DMS79 treated with DMSO at 0.1 percent for 48 hours (cell line): ENCODE measurements at regions not wholly inside any gene's neighbourhood (a gene's known extent, or its start where the extent isn't known, plus 50 kb on each side); places are given as distances from the start of the nearest gene placed in this dataset.

Source experiments
- DNase-seq: peaks from one replicate; lab custom pipeline; 2025; lab: John Stamatoyannopoulos, UW

DNA sequence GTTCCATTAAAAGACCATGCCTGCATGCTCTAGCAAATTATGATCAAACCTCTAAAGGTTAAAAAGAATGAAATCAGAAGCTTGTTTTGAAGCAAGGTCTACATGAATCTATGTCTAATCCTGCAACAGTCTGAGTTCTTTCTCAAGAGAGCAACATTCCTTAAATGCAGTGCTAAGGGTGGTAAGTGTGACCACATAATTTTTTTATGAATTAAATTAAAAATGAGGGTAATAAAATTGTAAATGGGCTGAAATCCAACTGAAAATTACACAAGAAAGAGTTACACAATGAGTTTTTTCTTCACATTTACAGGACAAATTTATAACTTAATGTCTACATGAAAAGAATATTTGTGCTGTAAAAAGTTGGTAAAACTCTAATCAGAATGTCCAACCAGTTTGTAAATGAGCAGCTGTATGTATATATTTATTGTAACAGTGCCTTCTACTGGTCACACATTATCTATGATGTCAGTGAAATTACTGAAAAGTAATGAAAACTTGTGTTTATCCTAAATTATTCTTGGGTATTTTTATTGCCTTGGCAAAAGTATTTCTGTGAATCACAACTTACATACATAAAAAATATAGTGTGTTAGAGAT lies 336.3 kb upstream of the PITX2 start:
- DNase-seq: no peak

GRCh38 chr4:110961066-110961465 lies 338.2 kb upstream of the PITX2 start:
- no peak for DNase-seq

DNA sequence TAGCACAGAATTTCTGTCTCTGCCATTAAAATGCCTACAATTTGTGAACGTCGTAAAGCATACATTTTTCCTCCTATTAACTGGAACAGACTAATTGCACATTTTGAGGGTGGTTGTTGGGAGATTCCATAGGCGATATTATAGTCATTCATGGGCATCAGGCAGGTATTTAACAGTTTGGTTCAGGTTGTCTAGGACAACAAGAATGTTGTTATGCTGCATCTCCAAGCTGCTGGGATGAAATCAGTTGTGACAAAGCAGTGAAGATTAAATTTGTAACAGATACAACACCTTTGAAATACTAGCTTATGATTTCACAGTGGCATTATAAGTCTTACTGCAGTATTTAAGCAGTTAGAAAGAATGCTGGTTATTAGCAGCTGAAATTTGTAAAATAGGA lies 339.7 kb upstream of the PITX2 start:
- DNase-seq: no peak

- no peak for DNase-seq
Measured at GRCh38 chr4:110963662-110964280, 340.9 kb upstream of the PITX2 start.

DNA sequence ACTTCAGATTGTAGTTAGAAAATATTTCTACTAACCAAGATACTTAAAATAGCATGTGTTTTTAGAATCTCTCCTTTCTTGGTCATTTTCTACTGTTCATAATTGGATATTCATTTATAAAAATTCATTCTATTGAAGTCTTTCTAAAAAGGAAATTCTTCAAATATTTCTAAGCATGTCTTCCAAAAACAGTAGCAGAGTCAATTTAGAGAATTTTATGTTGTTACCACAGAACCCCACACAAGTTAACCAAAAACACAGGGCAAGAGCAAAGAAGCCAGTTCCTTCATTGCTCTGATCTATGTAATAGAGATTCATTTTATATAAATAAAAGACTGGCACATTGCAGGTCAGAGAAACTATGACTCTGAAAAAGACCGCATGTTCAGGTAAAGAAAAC lies 345.1 kb upstream of the PITX2 start:
- DNase-seq: no peak

DNA sequence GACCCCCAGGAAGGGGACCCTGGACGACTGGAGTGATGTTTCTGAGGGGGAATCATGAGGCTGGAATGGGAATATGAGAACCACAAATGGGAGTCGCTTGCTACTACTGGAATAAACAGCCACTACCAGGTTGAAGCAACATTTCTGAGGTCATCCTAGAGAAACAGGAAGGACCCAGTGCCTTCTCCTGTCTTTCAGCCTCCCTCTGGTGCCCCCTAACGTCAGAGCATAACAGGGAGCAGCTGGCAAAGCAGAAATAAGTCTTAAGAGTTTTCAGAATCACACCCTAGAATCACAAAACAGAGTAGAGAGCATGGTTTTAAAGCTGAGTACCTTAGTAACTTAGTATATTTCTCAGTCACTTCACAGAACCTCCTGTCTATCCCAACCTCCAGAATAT lies 347.8 kb upstream of the PITX2 start:
- DNase-seq: no peak

GRCh38 chr4:110975338-110975737 lies 352.5 kb upstream of the PITX2 start:
- DNase-seq: no peak

DNA sequence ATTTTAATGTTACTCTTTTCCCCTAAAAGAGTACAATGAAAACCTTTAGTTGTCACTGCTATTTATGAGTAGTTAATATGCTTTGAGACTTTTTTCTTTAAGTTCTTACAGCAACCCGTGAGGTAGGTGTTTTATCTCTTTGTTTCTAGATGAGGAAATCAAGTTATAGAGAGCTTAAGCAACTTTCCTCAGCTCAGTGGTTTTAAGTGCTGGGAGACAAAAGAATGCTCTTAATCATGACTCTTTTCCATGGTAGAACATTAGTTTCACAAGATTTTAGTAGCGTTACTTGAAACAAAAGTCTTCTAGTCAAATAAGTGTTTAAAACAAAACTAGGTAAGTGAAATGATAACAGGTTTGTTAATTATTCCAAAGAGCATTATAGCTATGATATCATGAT lies 354.7 kb upstream of the PITX2 start:
- DNase-seq: no peak

DNA sequence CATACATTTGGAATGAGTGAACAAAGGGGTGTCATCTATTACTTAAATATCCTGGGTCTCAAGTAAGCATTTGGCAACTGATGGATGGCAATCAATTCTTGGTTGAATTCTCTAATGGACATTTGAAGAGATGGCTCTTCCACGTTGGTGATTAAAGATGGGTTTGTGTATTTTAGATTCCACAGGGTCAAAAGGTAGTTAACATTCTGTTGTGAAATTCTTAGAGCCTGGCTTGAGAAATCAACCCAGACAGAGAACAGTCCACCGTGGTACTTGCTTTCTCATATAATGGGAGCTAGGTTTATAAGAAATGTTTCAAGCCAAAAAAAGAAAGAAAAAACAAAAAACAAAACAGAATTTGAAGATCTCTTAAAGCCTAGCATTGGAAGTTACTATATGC lies 355.9 kb upstream of the PITX2 start:
- DNase-seq: no peak

- DNase-seq: no peak
Measured at GRCh38 chr4:110982486-110982885, 359.6 kb upstream of the PITX2 start.

DNA sequence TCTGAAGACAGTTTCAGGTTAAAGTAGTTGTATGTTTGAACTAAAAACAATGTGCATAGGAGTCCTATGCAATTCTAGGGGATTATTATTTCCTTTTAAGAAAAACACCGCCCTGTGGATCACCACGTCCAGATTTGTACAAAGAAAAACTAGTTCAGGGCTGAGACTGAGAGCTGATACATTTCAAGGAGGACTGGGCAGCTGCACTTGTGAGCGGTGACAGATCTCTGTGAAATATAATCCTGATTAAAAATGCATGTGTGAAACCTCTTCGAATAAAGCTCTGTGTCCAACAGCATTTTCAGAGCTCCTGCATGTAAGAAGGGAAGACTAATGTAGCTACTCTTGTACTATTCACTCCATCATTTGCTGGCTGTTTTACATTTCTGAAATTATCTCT lies 365.8 kb upstream of the PITX2 start:
- DNase-seq: no peak

GRCh38 chr4:110989125-110989524 lies 366.2 kb upstream of the PITX2 start:
- DNase-seq: no peak

- DNase-seq: no peak
Measured at GRCh38 chr4:110994781-110995180, 371.9 kb upstream of the PITX2 start.

DNA sequence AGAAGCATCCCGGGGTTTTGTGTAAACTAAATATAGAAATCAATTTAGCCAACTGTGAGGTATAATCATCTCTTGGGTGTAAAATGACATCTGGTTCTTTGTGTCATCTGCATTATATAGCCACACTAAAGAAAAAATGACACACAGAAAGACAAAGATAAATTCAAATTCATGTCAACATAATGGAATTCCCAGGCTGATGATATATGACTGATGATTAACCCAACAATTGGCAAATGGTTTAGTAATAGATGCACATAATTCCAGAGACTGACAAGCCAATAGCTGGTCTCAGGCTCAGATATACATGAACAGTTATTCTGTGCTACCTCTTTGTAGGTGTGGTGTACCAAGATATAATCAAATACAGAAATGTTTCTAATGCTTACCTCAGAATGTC lies 375.4 kb upstream of the PITX2 start:
- no peak for DNase-seq

- no peak for DNase-seq
Measured at GRCh38 chr4:111011458-111011857, 388.6 kb upstream of the PITX2 start.

- DNase-seq: no peak
Measured at GRCh38 chr4:111013846-111014245, 391.0 kb upstream of the PITX2 start.

DNA sequence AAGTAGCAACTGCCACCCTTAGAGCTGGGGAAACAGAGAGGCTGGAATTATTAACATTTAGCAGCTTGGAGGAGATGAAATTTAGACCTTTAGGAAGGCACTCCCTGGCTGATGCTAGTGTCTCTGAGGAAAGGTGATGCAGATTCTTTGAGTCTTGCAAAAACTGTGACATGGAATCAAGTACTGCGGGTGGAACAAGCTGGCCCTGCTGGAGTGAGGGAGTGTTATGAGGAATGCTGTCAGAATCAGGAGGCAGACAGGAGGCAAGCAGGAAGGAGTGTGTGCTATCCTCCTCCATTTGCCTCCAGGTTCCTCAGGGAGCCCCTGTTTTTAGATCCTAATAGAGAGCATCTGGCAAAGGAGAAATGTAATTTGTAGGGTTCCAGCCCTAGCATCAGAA lies 391.7 kb upstream of the PITX2 start:
- DNase-seq: no peak

DNA sequence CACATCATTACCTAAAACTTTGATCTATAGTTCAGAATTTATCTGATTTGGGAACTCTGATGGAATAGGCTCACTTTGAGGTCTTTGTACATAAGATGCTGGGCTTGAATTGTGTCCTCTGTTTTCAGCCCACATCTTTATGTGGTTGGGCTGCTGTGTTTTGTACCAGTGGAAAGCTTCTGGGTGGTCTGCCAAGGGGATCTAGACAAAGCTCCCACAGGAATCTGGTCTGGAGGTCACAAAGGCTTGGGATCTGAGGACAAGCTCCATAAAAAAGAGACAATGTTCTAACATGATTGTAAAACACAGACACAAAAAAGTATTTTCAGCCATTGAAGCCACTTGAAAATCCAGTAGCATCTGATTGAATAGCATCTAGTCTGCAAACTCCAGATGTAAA lies 393.5 kb upstream of the PITX2 start:
- DNase-seq: no peak

DNA sequence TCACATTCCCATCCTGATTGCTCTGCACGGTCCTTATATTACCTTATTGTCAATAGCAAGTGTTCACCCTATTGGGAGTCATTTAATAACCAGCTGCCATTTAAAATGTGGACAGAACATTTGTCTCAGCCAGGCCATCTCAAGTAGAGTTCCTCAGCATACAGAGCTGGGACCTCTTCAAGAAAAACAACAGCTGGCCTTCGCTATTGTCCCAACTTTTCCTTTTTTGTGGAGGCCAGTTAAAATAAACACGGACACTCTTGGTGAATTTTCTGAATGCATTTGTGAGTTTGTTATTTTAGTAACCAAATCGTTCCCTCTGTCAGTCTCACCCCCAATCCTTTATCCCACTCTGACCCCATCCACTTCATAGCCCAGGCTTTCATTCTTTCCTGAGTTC lies 395.3 kb upstream of the PITX2 start:
- DNase-seq: no peak

DNA sequence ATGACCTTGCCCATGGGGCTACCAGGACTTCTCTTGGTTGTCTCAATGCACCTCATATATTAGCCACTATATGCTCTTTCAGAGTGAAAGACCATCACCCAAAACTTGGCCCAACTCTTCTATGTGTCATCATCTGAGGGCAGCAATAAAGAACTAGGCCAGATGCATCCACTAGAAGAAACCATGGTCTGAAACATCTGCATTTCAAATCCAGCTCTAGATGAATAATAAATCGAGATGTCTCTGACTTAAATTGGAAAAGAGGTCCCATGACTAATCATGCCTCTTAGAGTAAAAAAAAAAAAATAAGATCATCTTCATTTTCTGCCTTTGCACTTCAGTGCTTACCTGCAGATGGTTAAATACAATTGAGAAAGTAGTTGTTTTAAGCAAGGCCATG lies 397.6 kb upstream of the PITX2 start:
- DNase-seq: no peak

DNA sequence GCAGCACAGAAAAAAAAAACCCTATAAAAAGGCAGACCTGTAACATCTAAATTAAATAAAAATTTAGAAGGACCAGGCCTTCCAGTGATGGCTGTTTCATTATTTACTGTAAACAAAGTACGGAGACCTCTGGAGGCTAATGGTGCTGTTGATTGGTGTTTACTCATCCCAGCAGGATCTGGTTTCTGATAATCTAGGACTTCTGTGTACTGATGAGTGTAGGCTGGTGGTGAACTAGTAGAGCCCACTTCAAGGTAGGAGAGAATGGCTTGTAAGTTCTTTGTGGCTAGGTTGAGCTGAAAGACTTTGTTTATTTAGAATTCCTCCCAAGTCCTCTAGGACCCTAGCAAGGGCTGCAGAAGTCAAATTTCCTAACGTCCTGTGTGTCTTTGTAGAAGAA lies 398.1 kb upstream of the PITX2 start:
- no peak for DNase-seq

- DNase-seq: no peak
Measured at GRCh38 chr4:111022758-111023157, 399.9 kb upstream of the PITX2 start.

- no peak for DNase-seq
Measured at GRCh38 chr4:111027526-111027925, 404.6 kb upstream of the PITX2 start.

DNA sequence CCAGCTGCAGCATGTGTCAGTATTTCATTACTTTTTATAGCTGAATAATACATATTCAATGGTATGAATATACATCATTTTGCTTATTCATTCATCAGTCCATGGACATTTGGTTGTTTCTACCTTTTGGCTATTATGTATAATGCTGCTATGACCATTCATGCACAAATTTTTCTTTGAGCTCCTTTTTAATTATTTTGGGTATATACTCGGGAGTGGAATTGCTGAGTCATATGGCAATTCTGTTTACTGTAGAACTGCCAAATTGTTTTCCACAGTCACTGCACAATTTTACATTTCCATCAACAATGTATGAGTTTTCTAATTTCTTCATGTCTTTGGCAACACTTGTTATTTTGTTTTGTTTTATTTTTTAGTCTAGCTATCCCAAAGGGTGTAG lies 405.9 kb upstream of the PITX2 start:
- no peak for DNase-seq
